ENCODE measurements at regions not wholly inside any gene's neighbourhood (a gene's known extent, or its start where the extent isn't known, plus 50 kb on each side); places are given as distances from the start of the nearest gene placed in this dataset.

- DNase-seq = no peak
These were observed 730.6 kb upstream of the NRSN1 start for GRCh38 chr6:23395381-23395780.

DNA sequence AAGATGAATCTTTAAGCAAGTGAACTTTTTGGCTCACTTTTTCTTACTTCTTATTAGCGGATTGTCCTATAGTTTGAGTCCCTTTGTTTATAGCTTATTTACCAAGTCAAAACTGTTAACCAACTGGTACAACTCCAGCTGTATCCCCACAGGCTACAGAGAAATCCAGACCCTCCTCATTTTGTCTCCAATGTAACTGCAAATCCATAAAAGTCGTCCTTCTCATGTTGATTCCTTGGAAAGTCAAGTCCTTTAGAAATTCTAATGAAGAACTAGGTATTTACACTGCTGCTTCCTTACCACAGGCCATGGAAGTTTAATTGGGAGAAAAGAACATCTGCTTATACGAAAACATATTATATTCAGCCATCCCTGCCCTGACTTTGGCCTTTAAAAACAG lies 729.1 kb upstream of the NRSN1 start:
- no peak for DNase-seq

- no peak for DNase-seq
These were observed 722.6 kb upstream of the NRSN1 start for GRCh38 chr6:23403460-23403859.

GRCh38 chr6:23409531-23409930 lies 716.5 kb upstream of the NRSN1 start:
- DNase-seq = no peak

DNA sequence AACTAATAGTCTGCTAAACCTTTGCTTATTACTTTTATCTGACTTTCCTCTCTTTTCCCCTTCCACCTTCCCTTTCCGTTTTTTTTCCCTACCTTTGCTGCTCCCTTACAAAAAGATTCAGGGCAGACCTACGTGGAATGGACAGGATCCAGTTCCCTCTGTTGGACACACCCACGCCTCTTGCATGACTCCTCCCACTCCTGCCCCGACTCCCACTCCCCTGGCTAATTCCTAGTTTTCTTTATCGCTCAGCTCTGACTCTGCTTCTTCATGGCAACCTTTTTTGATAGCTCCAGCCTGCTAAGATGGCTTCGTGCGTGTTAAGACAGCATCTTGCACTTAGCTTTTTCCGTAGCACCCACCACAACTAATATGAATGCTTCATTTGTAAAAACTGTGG lies 715.6 kb upstream of the NRSN1 start:
- DNase-seq = no peak

- DNase-seq = no peak
These were observed 713.2 kb upstream of the NRSN1 start for GRCh38 chr6:23412770-23413169.

DNA sequence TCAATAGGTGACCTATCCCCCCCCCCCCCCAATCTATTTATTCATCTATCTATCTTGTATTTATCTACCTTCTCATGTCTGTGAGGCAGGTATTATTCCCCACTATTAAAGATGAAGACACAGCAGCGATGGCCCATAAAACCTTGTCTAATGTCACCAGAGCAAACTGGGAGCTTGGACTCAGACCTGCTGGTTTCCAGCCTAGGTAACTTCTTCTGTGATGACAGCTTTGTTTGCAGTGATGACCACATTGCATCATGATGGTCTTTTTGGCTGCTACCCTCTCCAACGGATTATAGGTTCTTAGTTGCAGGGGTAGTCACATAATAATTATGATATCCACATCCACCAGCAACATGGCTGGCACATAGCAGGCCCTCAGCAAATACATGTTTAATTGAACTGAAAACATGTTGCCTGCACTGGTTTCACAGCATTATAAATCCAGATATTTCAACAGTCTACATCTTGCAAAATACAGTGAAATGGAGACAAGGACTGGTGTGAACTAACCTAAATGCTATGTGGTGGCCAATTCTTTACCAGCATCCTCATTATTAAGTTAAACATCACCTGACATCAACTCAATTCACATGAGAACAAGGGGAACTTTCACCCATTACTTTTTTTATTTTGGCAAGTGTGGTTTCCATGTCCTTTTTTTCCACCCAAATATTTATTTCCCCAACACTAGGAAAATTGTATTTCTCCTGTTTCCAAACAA lies 712.5 kb upstream of the NRSN1 start:
- DNase-seq = no peak

- peak; percentile 16 for DNase-seq
These were observed 712.0 kb upstream of the NRSN1 start for GRCh38 chr6:23414051-23414445.

GRCh38 chr6:23414922-23415321 lies 711.1 kb upstream of the NRSN1 start:
- DNase-seq = no peak

- DNase-seq = no peak
These were observed 710.1 kb upstream of the NRSN1 start for GRCh38 chr6:23415819-23416427.

DNA sequence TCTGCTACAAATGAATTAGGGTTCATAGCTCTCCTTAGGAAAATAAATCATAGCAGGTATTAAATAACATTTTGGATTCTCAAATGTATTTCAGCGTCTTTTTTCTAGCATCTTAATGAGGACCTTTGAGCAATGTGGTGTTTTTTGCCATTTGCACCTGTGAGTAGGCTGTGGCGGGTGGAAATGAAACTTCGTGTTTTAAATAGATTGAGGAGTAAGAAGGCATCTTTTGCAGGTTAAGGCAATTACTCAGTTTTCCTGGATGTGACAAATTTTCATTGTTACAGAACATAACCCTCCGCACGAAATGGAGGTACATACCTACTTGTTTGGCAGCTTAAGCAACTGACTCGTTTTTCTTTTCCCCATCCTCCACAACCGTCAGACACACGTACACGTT lies 708.9 kb upstream of the NRSN1 start:
- DNase-seq = no peak

DNA sequence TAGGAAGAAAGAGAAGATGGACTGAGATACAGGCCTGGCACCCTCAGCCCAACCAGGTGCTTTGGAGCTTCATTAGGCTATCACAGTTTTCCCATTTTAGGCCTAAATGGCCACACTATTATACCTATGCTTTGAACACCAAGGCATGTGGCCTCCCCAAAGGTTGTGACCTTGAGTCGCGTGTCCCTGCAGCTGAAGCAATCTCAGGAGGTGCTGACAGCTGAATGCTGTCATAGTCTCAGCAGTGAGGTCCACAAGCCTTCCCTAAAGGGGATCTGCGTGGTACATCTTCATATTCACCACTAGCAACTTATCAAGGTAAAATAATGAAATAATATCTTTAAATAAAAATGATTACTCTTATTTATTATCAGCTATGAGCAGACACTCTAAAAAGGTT lies 707.9 kb upstream of the NRSN1 start:
- no peak for DNase-seq

DNA sequence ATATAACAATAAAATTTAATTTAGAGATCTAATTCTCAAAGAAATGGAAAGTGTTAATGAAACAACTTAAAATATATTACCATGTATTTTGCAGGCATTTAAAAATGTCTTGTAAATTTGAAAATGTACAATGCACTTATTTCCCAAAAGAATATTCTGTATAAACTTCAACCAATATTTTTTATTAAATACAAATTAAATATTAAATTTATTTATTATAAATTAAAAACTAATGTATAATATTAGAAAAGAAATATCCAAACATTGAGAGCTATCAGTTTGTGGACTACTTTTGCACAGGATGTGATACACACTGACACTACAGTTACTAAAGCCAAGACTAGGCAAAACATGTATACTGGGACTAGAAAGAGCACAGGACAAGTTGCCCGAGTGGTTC lies 707.0 kb upstream of the NRSN1 start:
- DNase-seq = no peak

GRCh38 chr6:23420659-23421350 lies 705.2 kb upstream of the NRSN1 start:
- no peak for DNase-seq

- no peak for DNase-seq
These were observed 701.4 kb upstream of the NRSN1 start for GRCh38 chr6:23424584-23424983.

DNA sequence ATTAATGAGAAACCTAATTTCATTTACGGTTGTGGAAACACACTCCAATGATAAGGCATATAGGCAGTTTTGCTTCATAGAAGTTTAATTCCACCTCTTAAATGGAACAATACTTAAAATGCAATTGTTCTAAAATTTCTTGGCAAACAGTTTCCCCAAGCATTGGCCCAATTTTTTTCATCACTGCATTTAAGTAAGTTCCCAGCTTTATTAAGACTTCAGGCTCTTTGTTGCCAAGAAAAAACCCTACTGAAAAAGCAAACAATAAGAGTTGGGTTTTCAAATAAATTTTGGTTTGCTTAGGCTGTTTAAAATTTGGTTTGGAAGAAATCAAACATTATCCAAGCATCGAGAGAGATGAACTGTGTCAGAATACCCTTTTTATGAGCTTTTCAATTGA lies 690.9 kb upstream of the NRSN1 start:
- DNase-seq = no peak

GRCh38 chr6:23435798-23436197 lies 690.2 kb upstream of the NRSN1 start:
- DNase-seq = no peak

DNA sequence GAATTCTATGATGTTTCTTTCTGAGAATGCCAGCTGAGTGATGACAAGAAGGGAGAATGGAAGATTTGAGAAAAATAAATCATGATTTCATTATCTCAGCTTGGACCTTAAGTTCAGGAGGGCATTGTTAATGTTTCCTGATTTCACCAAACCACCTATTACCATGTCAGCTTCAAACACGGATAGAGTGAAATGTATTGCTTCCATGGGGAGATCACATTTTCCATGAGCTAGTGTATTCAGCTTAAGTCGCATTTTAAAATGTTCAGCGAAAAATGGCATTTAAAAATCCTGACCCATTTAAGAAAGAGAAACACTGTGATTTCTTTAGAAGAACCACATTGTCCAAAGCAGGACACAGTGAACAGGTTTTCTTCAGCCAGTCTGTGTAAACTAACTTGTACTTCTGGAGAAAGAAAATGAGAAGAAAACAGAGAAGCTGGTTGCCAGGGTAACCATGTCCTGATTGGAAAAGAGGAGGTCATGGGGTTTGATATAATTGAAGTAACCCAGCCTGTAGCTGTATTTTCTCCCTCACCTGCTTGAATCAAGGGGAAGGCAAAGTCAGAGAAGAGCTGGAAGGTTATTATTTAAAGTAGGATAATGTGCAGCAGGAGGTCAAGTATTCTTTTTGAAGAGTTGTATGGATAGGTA lies 684.1 kb upstream of the NRSN1 start:
- DNase-seq = no peak

DNA sequence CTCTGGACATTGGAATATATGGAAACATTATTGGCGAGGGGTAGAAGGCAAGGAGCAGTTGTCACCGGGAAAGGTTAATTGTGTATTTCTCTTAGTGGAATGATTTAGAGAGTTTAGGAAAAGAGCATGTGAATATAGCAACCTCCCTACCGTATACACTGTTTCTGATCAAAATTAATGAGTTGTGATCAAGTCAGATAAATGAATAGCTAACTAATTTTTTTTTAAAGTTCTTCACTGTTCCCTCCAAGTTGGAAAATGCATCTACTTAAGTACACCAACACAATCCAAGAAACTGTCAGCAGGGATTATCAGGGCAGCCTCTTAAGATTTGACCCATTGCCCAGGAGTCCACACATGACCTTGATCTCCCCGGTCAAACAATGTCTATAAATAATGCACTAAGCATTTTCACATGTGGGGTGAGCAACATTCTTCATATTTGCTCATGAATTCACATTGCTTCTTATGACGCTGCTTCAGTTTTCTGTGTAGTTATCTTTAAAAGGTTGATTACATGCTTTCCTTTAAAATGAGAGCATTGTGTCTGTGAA lies 680.8 kb upstream of the NRSN1 start:
- no peak for DNase-seq

DNA sequence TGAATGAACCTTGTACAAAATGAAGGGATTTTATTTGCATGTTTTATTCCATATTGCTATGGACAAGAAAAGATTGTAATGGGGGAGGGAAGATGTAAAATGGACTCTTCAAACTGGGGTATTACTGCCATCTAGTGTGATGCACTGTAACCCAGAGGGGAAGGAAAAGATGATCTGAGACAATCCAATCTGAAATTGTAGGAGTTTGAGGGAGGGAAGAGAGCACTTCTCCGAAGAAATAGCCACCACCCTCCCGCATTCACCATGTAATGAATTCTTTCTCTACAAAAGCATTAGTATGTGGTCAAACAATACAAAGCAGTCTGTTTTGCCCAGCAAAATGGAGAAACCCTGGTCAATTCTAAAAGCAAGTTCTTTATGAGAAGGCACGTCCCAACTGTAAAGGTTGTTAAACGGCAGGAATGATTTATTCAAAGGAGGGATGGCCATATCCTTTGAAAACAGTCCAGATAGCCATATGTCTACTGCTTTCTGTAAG lies 679.5 kb upstream of the NRSN1 start:
- DNase-seq = peak; percentile 61

DNA sequence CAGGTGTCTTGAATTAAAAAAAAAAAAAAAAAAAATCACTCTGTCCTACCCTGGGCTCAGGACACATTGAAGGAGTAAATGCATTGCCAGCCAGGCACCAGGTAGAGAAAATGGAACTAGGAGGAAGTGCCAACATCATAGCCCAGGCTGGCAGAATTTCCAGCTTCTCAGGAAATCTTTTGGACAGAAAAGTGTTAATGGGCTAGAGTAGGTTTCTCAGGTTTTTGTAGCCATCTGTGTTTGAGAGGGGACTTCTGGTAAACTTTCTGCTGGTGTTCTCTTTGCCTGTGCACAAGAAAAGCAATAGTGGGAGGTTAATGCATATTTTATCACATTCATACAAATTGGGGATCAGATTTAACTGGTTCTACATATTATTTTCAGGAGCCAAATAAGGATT lies 678.3 kb upstream of the NRSN1 start:
- no peak for DNase-seq

DNA sequence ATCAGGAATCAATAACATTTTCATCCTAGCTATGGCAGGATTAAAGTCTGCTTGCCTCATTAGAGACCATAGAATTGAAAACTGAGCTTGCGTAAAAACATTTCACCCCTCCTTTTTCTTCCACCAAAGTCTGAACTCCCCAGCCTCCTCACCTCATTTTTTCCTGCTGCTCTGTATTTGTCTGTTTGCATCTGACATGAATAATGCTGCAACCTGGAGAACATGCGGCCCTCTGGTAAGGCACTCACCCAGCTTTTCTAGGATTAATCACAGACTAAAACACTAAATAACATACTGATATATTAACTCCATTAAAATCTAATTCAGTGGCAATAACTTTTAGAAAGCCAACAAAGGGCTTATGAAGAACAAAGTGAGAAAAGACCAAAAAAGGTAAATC lies 677.7 kb upstream of the NRSN1 start:
- no peak for DNase-seq
